Neural progenitor cell (in vitro differentiated cells): ENCODE measurements at regions not wholly inside any gene's neighbourhood (a gene's known extent, or its start where the extent isn't known, plus 50 kb on each side); places are given as distances from the start of the nearest gene placed in this dataset.

ENCODE experiments used
- DNase-seq: peaks from one replicate; pipeline ENCODE4 v3.0.0-alpha.2; 2016; ENCODE audit warnings: low spot score
- H2AFZ ChIP-seq: fragments of 200-600 bp; sonication (generic); replicated peaks from 2 replicates; pipeline ENCODE4 v1.6.1; 2016; ENCODE audit warnings: antibody characterized with exemption
- H3F3A ChIP-seq: fragments of 200-600 bp; sonication (generic); 2 replicates; pipeline ENCODE4 v1.6.1; 2016; ENCODE audit warnings: antibody characterized with exemption, low read depth
- H3K27ac ChIP-seq: fragments of 200-600 bp; sonication (generic); 2 replicates; pipeline ENCODE4 v1.5.1; 2016; ENCODE audit warnings: mild to moderate bottlenecking
- H3K27me3 ChIP-seq: fragments of 200-600 bp; sonication (generic); 2 replicates; pipeline ENCODE4 v1.6.1; 2016; ENCODE audit warnings: mild to moderate bottlenecking, moderate library complexity
- H3K36me3 ChIP-seq: fragments of 200-600 bp; sonication (generic); 2 replicates; pipeline ENCODE4 v1.5.1; 2016
- H3K4me1 ChIP-seq: fragments of 200-600 bp; sonication (generic); 2 replicates; pipeline ENCODE4 v1.6.1; 2016; ENCODE audit warnings: mixed run types
- H3K4me2 ChIP-seq: fragments of 200-600 bp; sonication (generic); 2 replicates; pipeline ENCODE4 v1.6.1; 2016
- H3K4me3 ChIP-seq: fragments of 200-600 bp; sonication (generic); 2 replicates; pipeline ENCODE4 v1.5.1; 2016
- H3K79me2 ChIP-seq: fragments of 200-600 bp; sonication (generic); 2 replicates; pipeline ENCODE4 v1.6.1; 2016; ENCODE audit warnings: low read depth
- H3K9ac ChIP-seq: fragments of 200-600 bp; sonication (generic); 2 replicates; pipeline ENCODE4 v1.6.1; 2016
- H3K9me3 ChIP-seq: fragments of 200-600 bp; sonication (generic); 2 replicates; pipeline ENCODE4 v1.5.1; 2016; ENCODE audit warnings: low read depth
- H4K20me1 ChIP-seq: fragments of 200-600 bp; sonication (generic); 2 replicates; pipeline ENCODE4 v1.6.1; 2016; ENCODE audit warnings: low read depth
- H3K27ac Mint-ChIP-seq: 3 replicates; pipeline ENCODE4 v1.8.0; 2021; ENCODE audit warnings: mixed read lengths
- H3K27me3 Mint-ChIP-seq: 2 replicates; pipeline ENCODE4 v1.8.0; 2022; ENCODE audit warnings: low read depth, mild to moderate bottlenecking, inconsistent platforms, moderate library complexity, mixed read lengths; ENCODE audit not compliant: insufficient read depth
- H3K36me3 Mint-ChIP-seq: 3 replicates; pipeline ENCODE4 v1.8.0; 2021; ENCODE audit warnings: mixed read lengths
- H3K4me1 Mint-ChIP-seq: 3 replicates; pipeline ENCODE4 v1.8.0; 2021; ENCODE audit warnings: mixed read lengths
- H3K4me3 Mint-ChIP-seq: 3 replicates; pipeline ENCODE4 v1.8.0; 2021; ENCODE audit warnings: mild to moderate bottlenecking, moderate library complexity, mixed read lengths
- H3K9me3 Mint-ChIP-seq: 3 replicates; pipeline ENCODE4 v1.8.0; 2020; ENCODE audit warnings: mixed read lengths
- CTCF ChIP-seq: fragments of 200-600 bp; sonication (generic); IDR thresholded peaks from 2 replicates; pipeline ENCODE4 v1.5.1; 2017; ENCODE audit warnings: antibody characterized with exemption, mild to moderate bottlenecking
- EZH2 ChIP-seq: fragments of 200-600 bp; sonication (generic); IDR thresholded peaks from 2 replicates; pipeline ENCODE4 v1.6.1; 2017; ENCODE audit warnings: antibody characterized with exemption, mild to moderate bottlenecking, moderate library complexity
- EZH2phosphoT487 ChIP-seq: fragments of 200-600 bp; sonication (generic); IDR thresholded peaks from 2 replicates; pipeline ENCODE4 v1.6.1; 2017; ENCODE audit warnings: antibody characterized with exemption

- Mint-ChIP-seq H3K4me1 (peaks cover 52% of the 10 kb centered on the region), H3K4me3 (peak overlapping the region; percentile 11), H3K9me3 (no peaks in the 10 kb centered on the region), H3K27me3 (peaks cover 7% of the 10 kb centered on the region), H3K27ac (peak overlapping the region; percentile 52), H3K36me3 (no peaks in the 10 kb centered on the region)
- H4K20me1 ChIP-seq = peaks cover 2% of the 10 kb centered on the region
- peaks cover 28% of the 10 kb centered on the region for H3F3A ChIP-seq
- no peak overlapping the region for H3K4me3 ChIP-seq
- peak overlapping the region; percentile 51 for H3K27ac ChIP-seq
- no peak overlapping the region for H3K9ac ChIP-seq
- H3K36me3 ChIP-seq = no peaks in the 10 kb centered on the region
- no peaks in the 10 kb centered on the region for H3K27me3 ChIP-seq
- H3K4me1 ChIP-seq = peaks cover 50% of the 10 kb centered on the region
- H3K9me3 ChIP-seq = no peaks in the 10 kb centered on the region
- DNase-seq = peak; percentile 50
- no peak overlapping the region for H2AFZ ChIP-seq
- H3K4me2 ChIP-seq = peak overlapping the region; percentile 65
- no peak for TF ChIP-seq EZH2phosphoT487
- TF ChIP-seq CTCF = no peak
- TF ChIP-seq EZH2 = no peak
- H3K79me2 ChIP-seq = no peaks in the 10 kb centered on the region
These were observed 323.8 kb upstream of the JARID2 start for GRCh38 chr6:14921878-14922671.

- no peak overlapping the region for H3K27ac ChIP-seq
- H3K4me3 ChIP-seq = no peak overlapping the region
- H3K27me3 ChIP-seq = no peaks in the 10 kb centered on the region
- H3K79me2 ChIP-seq = no peaks in the 10 kb centered on the region
- no peaks in the 10 kb centered on the region for H3K9me3 ChIP-seq
- DNase-seq = no peak
- H3K27ac Mint-ChIP-seq = peak overlapping the region; percentile 35
- TF ChIP-seq EZH2 (no peak), EZH2phosphoT487 (no peak), CTCF (no peak)
- peaks cover 50% of the 10 kb centered on the region for H3K4me1 ChIP-seq
- H3K36me3 ChIP-seq = no peaks in the 10 kb centered on the region
- H3K27me3 Mint-ChIP-seq = peaks cover 10% of the 10 kb centered on the region
- no peaks in the 10 kb centered on the region for H3K9me3 Mint-ChIP-seq
- H3F3A ChIP-seq = peaks cover 28% of the 10 kb centered on the region
- no peak overlapping the region for H3K9ac ChIP-seq
- peaks cover 2% of the 10 kb centered on the region for H4K20me1 ChIP-seq
- no peak overlapping the region for H2AFZ ChIP-seq
- peaks cover 52% of the 10 kb centered on the region for H3K4me1 Mint-ChIP-seq
- peak overlapping the region; percentile 65 for H3K4me2 ChIP-seq
- H3K36me3 Mint-ChIP-seq = no peaks in the 10 kb centered on the region
- H3K4me3 Mint-ChIP-seq = peak overlapping the region; percentile 45
These were observed 323.0 kb upstream of the JARID2 start for GRCh38 chr6:14922706-14923460.

- Mint-ChIP-seq H3K9me3 (no peaks in the 10 kb centered on the region), H3K4me1 (peaks cover 50% of the 10 kb centered on the region), H3K27ac (peak overlapping the region; percentile 58), H3K36me3 (no peaks in the 10 kb centered on the region), H3K27me3 (peaks cover 10% of the 10 kb centered on the region), H3K4me3 (no peak overlapping the region)
- peaks cover 28% of the 10 kb centered on the region for H3F3A ChIP-seq
- H4K20me1 ChIP-seq = peaks cover 2% of the 10 kb centered on the region
- no peaks in the 10 kb centered on the region for H3K27me3 ChIP-seq
- no peaks in the 10 kb centered on the region for H3K79me2 ChIP-seq
- peak overlapping the region; percentile 56 for H3K4me2 ChIP-seq
- peaks cover 44% of the 10 kb centered on the region for H3K4me1 ChIP-seq
- H3K9me3 ChIP-seq = no peaks in the 10 kb centered on the region
- TF ChIP-seq EZH2phosphoT487 (no peak), CTCF (no peak), EZH2 (no peak)
- DNase-seq = peak; percentile 77
- no peak overlapping the region for H3K4me3 ChIP-seq
- H3K9ac ChIP-seq = no peak overlapping the region
- H3K36me3 ChIP-seq = no peaks in the 10 kb centered on the region
- no peak overlapping the region for H3K27ac ChIP-seq
- peak overlapping the region; percentile 17 for H2AFZ ChIP-seq
These were observed 321.5 kb upstream of the JARID2 start for GRCh38 chr6:14924126-14925024.
